ENCODE measurements at regions not wholly inside any gene's neighbourhood (a gene's known extent, or its start where the extent isn't known, plus 50 kb on each side); places are given as distances from the start of the nearest gene placed in this dataset.

- 95% methylated on average over 1 of the region's 1 CpG for WGBS (ENCODE audit: insufficient coverage)
Observed at GRCh38 chr5:125017796-125018195, 271.4 kb upstream of the ZNF608 start.

GRCh38 chr5:125023673-125024072 lies 277.2 kb upstream of the ZNF608 start:
- Mint-ChIP-seq H3K36me3 (no peaks in the 10 kb centered on the region), H3K9me3 (peaks cover 0 to 2% of the 10 kb centered on the region in 2 donors), H3K4me1 (no peaks in the 10 kb centered on the region), H3K27ac (no peak overlapping the region), H3K27me3 (ENCODE audit: low read depth in 2 of 2) (peaks cover 3 to 28% of the 10 kb centered on the region in 2 donors), H3K4me3 (no peak overlapping the region)
- Histone ChIP-seq H3K4me3 (ENCODE audit: low read length) (no peak overlapping the region), H3K27ac (ENCODE audit: low read length) (no peak overlapping the region), H3K4me1 (ENCODE audit: control insufficient read depth, insufficient read depth, low read length) (no peaks in the 10 kb centered on the region), H3K36me3 (ENCODE audit: control insufficient read depth, insufficient read depth, low read length) (no peaks in the 10 kb centered on the region), H3K9me3 (ENCODE audit: control insufficient read depth, insufficient read depth, low read length) (no peaks in the 10 kb centered on the region), H3K27me3 (ENCODE audit: control insufficient read depth, insufficient read depth, low read length) (no peaks in the 10 kb centered on the region)
- no peak for DNase-seq
- no peak for ATAC-seq
- 82% methylated on average over 5 of the region's 6 CpGs for WGBS (ENCODE audit: insufficient coverage)
- intact Hi-C loops (cut with micrococcal nuclease), result no loop called here
- TF ChIP-seq, protein P1, sequence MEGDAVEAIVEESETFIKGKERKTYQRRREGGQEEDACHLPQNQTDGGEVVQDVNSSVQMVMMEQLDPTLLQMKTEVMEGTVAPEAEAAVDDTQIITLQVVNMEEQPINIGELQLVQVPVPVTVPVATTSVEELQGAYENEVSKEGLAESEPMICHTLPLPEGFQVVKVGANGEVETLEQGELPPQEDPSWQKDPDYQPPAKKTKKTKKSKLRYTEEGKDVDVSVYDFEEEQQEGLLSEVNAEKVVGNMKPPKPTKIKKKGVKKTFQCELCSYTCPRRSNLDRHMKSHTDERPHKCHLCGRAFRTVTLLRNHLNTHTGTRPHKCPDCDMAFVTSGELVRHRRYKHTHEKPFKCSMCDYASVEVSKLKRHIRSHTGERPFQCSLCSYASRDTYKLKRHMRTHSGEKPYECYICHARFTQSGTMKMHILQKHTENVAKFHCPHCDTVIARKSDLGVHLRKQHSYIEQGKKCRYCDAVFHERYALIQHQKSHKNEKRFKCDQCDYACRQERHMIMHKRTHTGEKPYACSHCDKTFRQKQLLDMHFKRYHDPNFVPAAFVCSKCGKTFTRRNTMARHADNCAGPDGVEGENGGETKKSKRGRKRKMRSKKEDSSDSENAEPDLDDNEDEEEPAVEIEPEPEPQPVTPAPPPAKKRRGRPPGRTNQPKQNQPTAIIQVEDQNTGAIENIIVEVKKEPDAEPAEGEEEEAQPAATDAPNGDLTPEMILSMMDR (IDR thresholded peaks at IDR 0.05), result no peak

More at GRCh38 chr5:125017796-125018195, 271.4 kb upstream of the ZNF608 start:
- Histone ChIP-seq H3K4me3 (ENCODE audit: low read length) (no peak overlapping the region), H3K4me1 (ENCODE audit: control insufficient read depth, insufficient read depth, low read length) (no peaks in the 10 kb centered on the region), H3K9me3 (ENCODE audit: control insufficient read depth, insufficient read depth, low read length) (no peaks in the 10 kb centered on the region), H3K36me3 (ENCODE audit: control insufficient read depth, insufficient read depth, low read length) (no peaks in the 10 kb centered on the region), H3K27ac (ENCODE audit: low read length) (no peak overlapping the region), H3K27me3 (ENCODE audit: control insufficient read depth, insufficient read depth, low read length) (no peaks in the 10 kb centered on the region)
- DNase-seq (no peak), ATAC-seq (no peak)
- Mint-ChIP-seq H3K9me3 (no peaks in the 10 kb centered on the region), H3K4me3 (no peak overlapping the region), H3K27me3 (ENCODE audit: low read depth in 2 of 2) (peaks cover 0 to 21% of the 10 kb centered on the region in 2 donors), H3K36me3 (no peaks in the 10 kb centered on the region), H3K4me1 (no peaks in the 10 kb centered on the region), H3K27ac (no peak overlapping the region)
- intact Hi-C loops (cut with micrococcal nuclease), result no loop called here
- TF ChIP-seq, protein P1 (IDR thresholded peaks at IDR 0.05), result no peak

- DNase-seq (no peak), ATAC-seq (no peak)
- H3K9me3 Mint-ChIP-seq, result peaks cover 0 to 2% of the 10 kb centered on the region in 2 donors
- Histone ChIP-seq H3K27ac (ENCODE audit: low read length) (no peak overlapping the region), H3K9me3 (ENCODE audit: control insufficient read depth, insufficient read depth, low read length) (no peaks in the 10 kb centered on the region), H3K27me3 (ENCODE audit: control insufficient read depth, insufficient read depth, low read length) (no peaks in the 10 kb centered on the region), H3K4me3 (ENCODE audit: low read length) (no peak overlapping the region), H3K4me1 (ENCODE audit: control insufficient read depth, insufficient read depth, low read length) (no peaks in the 10 kb centered on the region), H3K36me3 (ENCODE audit: control insufficient read depth, insufficient read depth, low read length) (no peaks in the 10 kb centered on the region)
- no peaks in the 10 kb centered on the region for H3K4me1 Mint-ChIP-seq
- no peaks in the 10 kb centered on the region for H3K36me3 Mint-ChIP-seq
- intact Hi-C loops (cut with micrococcal nuclease), result no loop called here
- TF ChIP-seq, protein P1 (IDR thresholded peaks at IDR 0.05), result no peak
- 85% methylated on average over 6 of the region's 6 CpGs for WGBS (ENCODE audit: insufficient coverage)
- H3K27me3 Mint-ChIP-seq (ENCODE audit: low read depth in 2 of 2), result peaks cover 8 to 40% of the 10 kb centered on the region in 2 donors
- no peak overlapping the region for H3K27ac Mint-ChIP-seq
- no peak overlapping the region for H3K4me3 Mint-ChIP-seq
Observed at GRCh38 chr5:125026867-125027731, 280.7 kb upstream of the ZNF608 start.

Data from natural killer cell (primary cell).